ENCODE measurements at regions not wholly inside any gene's neighbourhood (a gene's known extent, or its start where the extent isn't known, plus 50 kb on each side); places are given as distances from the start of the nearest gene placed in this dataset.

DNA sequence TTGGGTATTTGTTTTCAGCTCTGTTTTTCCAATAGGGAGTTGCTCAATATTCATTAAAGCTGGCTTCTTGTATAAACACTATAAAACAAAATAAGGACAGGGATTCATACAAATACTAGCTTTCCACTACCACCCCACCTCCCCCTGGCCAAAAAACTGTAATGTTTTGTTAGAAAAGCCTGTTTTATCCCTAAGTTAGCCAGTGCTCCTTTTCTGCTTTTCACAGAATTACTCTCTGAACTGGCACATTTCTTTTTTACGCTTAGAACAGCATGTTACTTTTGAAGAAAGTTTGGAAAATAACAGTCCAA is 147.4 kb upstream of the DMRT1 start:
- Histone ChIP-seq H3K79me1 (ENCODE audit: low read depth in 1 of 2, low read length in 2 of 2) (peaks cover 11 to 53% of the 10 kb centered on the region in 2 experiments), H2BK5ac (ENCODE audit: low read depth, low read length, poor library complexity, severe bottlenecking) (peak overlapping the region; percentile 100), H2BK20ac (ENCODE audit: low read depth, low read length) (peak overlapping the region; percentile 94), H3K27ac (ENCODE audit: insufficient read depth, low read length) (peak overlapping the region; percentile 95; the same call in 1 of the 2 replicates), H2AK9ac (replicated peaks; ENCODE audit: low read depth, low read length, poor library complexity) (no peak overlapping the region), H3K4ac (ENCODE audit: low read depth, low read length) (peak overlapping the region; percentile 94), H3K9me1 (ENCODE audit: insufficient read depth, low read length) (peaks cover 16% of the 10 kb centered on the region), H2AFZ (replicated peaks; ENCODE audit: low read length, poor library complexity) (no peak overlapping the region), H2BK120ac (ENCODE audit: low read depth, low read length) (peak overlapping the region; percentile 96), H3K4me1 (ENCODE audit: control insufficient read depth, insufficient read depth, low read length) (peaks cover 38% of the 10 kb centered on the region), H2BK15ac (ENCODE audit: low read depth, low read length) (peak overlapping the region; percentile 57; the same call in 2 of the 3 replicates), H4K91ac (ENCODE audit: insufficient read depth, low read depth, low read length) (peak overlapping the region; percentile 79), H3K56ac (ENCODE audit: extremely low read depth, insufficient read depth, low read length) (peak overlapping the region; percentile 79), H3K36me3 (ENCODE audit: control insufficient read depth, insufficient read depth, low read length) (no peaks in the 10 kb centered on the region), H3K9ac (ENCODE audit: low read depth, low read length) (peak overlapping the region; percentile 82), H4K8ac (ENCODE audit: low read depth in 2 of 2, low read length in 2 of 2) (peak overlapping the region; percentile 66 to 91; a peak in 3 of 4 replicates), H3K4me2 (ENCODE audit: low read depth, low read length) (peak overlapping the region; percentile 75), H4K20me1 (ENCODE audit: insufficient read depth, low read length) (no peaks in the 10 kb centered on the region), H3K9me3 (ENCODE audit: control insufficient read depth, insufficient read depth, low read length) (no peaks in the 10 kb centered on the region), H3K18ac (ENCODE audit: low read depth, low read length) (peak overlapping the region; percentile 90), H3K27me3 (ENCODE audit: control insufficient read depth, insufficient read depth, low read length) (no peaks in the 10 kb centered on the region), H2AK5ac (ENCODE audit: low read depth, low read length) (peak overlapping the region; percentile 87; the same call in 1 of the 2 replicates), H4K5ac (ENCODE audit: low read depth, low read length) (peak overlapping the region; percentile 86), H3K14ac (replicated peaks; ENCODE audit: low read depth, low read length) (peak overlapping the region; percentile 93), H3K4me3 (ENCODE audit: insufficient read depth, low read depth, low read length) (peak overlapping the region; percentile 49; the same call in 1 of the 2 replicates), H3K23ac (ENCODE audit: low read depth, low read length) (peak overlapping the region; percentile 93)
- whole genome bisulfite sequencing, 2 experiments (ENCODE audit: extremely low coverage in 2 of 2, insufficient read length in 1 of 2), result no CpG with 5 or more reads among the region's 1 CpG
- ATAC-seq (ENCODE audit: low read depth) (no peak), DNase-seq (no peak)
- in situ Hi-C loops (cut with MboI; ENCODE audit: low sequenced_read_pairs) (no loop called here), intact Hi-C loops (cut with micrococcal nuclease) (loop anchor here (5.0 kb wide), 1 partner anchor 43 kb away; no protein-coding TSS in a partner anchor), dilution Hi-C loops (cut with HindIII; ENCODE audit: low sequenced_read_pairs, unreplicated experiment) (no loop called here)
- BruUV-seq (replicated peaks), result no TSS peak
- CTCF ChIA-PET, result interaction anchor here (0.6 to 1.5 kb wide), 5 partner anchors 10 to 40 kb away, joined by 3 to 8 read pairs (median 3); no protein-coding TSS in a partner anchor
- POLR2A ChIA-PET (ENCODE audit: unreplicated experiment), result interaction anchor here (1.9 to 2.4 kb wide), 2 partner anchors 10 to 14 kb away, joined by 10 to 20 read pairs; no protein-coding TSS in a partner anchor
- TF ChIP-seq RCOR1 (IDR thresholded peaks at IDR 0.05; ENCODE audit: insufficient replicate concordance, low read length), result no peak
- peak; percentile 47; the same call in 1 of the 2 replicates for TF ChIP-seq CEBPB (IDR thresholded peaks at IDR 0.05; ENCODE audit: low read depth, low read length)

Data from IMR-90 (cell line).